OCI-LY1 (cell line): ENCODE measurements at regions not wholly inside any gene's neighbourhood (a gene's known extent, or its start where the extent isn't known, plus 50 kb on each side); places are given as distances from the start of the nearest gene placed in this dataset.

Experiments
- H2AFZ ChIP-seq: fragments of 200-600 bp; sonication (generic), shearing (Covaris generic); 2 replicates; pipeline ENCODE4 v1.6.0; 2014; ENCODE audit warnings: antibody characterized with exemption, mild to moderate bottlenecking, low read length
- H3F3A ChIP-seq: fragments of 200-600 bp; sonication (generic), shearing (Covaris generic); 2 replicates; pipeline ENCODE4 v1.6.0; 2014; ENCODE audit warnings: mild to moderate bottlenecking, antibody characterized with exemption, low read length, moderate library complexity; ENCODE audit not compliant: insufficient read depth
- H3K27ac ChIP-seq: fragments of 200-600 bp; sonication (generic); 2 replicates; pipeline ENCODE4 v1.5.1; 2014; ENCODE audit warnings: low read length, mixed run types, mild to moderate bottlenecking, low read depth; ENCODE audit not compliant: poor library complexity, severe bottlenecking
- H3K27me3 ChIP-seq: fragments of 200-600 bp; sonication (generic); 2 replicates; pipeline ENCODE4 v1.6.0; 2014; ENCODE audit warnings: antibody characterized with exemption, mild to moderate bottlenecking, low read length, moderate library complexity; ENCODE audit not compliant: insufficient read depth
- H3K36me3 ChIP-seq: fragments of 200-600 bp; sonication (generic); 2 replicates; pipeline ENCODE4 v1.6.1; 2014; ENCODE audit warnings: mild to moderate bottlenecking, antibody characterized with exemption, low read length, moderate library complexity, mixed read lengths; ENCODE audit not compliant: insufficient read depth
- H3K4me1 ChIP-seq: fragments of 200-600 bp; sonication (generic); 2 replicates; pipeline ENCODE4 v1.5.1; 2014; ENCODE audit warnings: mild to moderate bottlenecking, low read length, moderate library complexity; ENCODE audit not compliant: insufficient read depth, severe bottlenecking
- H3K4me2 ChIP-seq: fragments of 200-600 bp; sonication (generic), shearing (Covaris generic); 2 replicates; pipeline ENCODE4 v1.6.1; 2014; ENCODE audit warnings: low read length
- H3K4me3 ChIP-seq: fragments of 200-600 bp; sonication (generic); 2 replicates; pipeline ENCODE4 v1.5.1; 2014; ENCODE audit warnings: low read length, low read depth, mild to moderate bottlenecking, mixed read lengths; ENCODE audit not compliant: poor library complexity, severe bottlenecking
- H3K79me2 ChIP-seq: fragments of 200-600 bp; shearing (Covaris generic); 2 replicates; pipeline ENCODE4 v1.6.1; 2016; ENCODE audit warnings: mixed run types, low read length, mixed read lengths; ENCODE audit not compliant: insufficient read depth
- H3K9ac ChIP-seq: fragments of 200-600 bp; sonication (generic), shearing (Covaris generic); 2 replicates; pipeline ENCODE4 v1.6.1; 2014; ENCODE audit warnings: mild to moderate bottlenecking, low read length, mixed read lengths
- H3K9me2 ChIP-seq: fragments of 200-600 bp; sonication (generic), shearing (Covaris generic); 2 replicates; pipeline ENCODE4 v1.6.1; 2014; ENCODE audit warnings: low read depth, mild to moderate bottlenecking, low read length, mixed read lengths
- H3K9me3 ChIP-seq: fragments of 200-600 bp; shearing (Covaris generic); 2 replicates; pipeline ENCODE4 v1.6.1; 2014; ENCODE audit warnings: low read length, mixed read lengths
- H4K20me1 ChIP-seq: fragments of 200-600 bp; sonication (generic), shearing (Covaris generic); 2 replicates; pipeline ENCODE4 v1.6.0; 2016; ENCODE audit warnings: mild to moderate bottlenecking, low read length; ENCODE audit not compliant: insufficient read depth
- EZH2 ChIP-seq: fragments of 200-600 bp; sonication (generic), shearing (Covaris generic); IDR thresholded peaks from 2 replicates; pipeline ENCODE4 v1.8.0; 2017; ENCODE audit warnings: borderline replicate concordance, mixed run types, mild to moderate bottlenecking, antibody characterized with exemption, low read length, moderate library complexity, mixed read lengths
- TF ChIP-seq, protein P1 (sequence below): fragments of 200-600 bp; sonication (generic), shearing (Covaris generic); IDR thresholded peaks from 2 replicates; pipeline ENCODE4 v1.5.1; 2017; ENCODE audit warnings: mild to moderate bottlenecking, antibody characterized with exemption, low read length, moderate library complexity, mixed read lengths

DNA sequence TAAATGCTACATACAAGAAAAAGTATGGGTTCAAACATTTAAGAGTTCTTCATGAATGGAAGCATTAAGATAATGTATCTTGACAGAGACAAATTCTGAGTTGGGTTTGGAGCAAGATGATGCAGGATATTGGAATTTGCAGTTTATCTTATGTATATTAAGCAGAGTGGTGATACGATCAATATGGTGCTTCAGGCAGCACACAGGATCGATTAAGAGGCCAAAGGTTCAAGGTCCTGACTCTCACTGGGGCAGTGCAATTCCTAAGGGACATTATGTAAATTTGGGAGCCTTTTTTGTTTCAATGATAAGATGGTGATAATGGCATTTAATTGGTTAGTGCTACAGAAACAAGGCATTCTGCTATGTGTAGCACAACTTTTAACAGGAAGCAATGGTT is 381.9 kb downstream of the KCNJ3 start:
- H3F3A ChIP-seq: no peaks in the 10 kb centered on the region
- H4K20me1 ChIP-seq: no peaks in the 10 kb centered on the region
- H3K36me3 ChIP-seq: no peaks in the 10 kb centered on the region
- H3K9ac ChIP-seq: no peak overlapping the region
- H3K9me3 ChIP-seq: no peaks in the 10 kb centered on the region
- no peaks in the 10 kb centered on the region for H3K79me2 ChIP-seq
- no peak for TF ChIP-seq EZH2
- TF ChIP-seq, protein P1, sequence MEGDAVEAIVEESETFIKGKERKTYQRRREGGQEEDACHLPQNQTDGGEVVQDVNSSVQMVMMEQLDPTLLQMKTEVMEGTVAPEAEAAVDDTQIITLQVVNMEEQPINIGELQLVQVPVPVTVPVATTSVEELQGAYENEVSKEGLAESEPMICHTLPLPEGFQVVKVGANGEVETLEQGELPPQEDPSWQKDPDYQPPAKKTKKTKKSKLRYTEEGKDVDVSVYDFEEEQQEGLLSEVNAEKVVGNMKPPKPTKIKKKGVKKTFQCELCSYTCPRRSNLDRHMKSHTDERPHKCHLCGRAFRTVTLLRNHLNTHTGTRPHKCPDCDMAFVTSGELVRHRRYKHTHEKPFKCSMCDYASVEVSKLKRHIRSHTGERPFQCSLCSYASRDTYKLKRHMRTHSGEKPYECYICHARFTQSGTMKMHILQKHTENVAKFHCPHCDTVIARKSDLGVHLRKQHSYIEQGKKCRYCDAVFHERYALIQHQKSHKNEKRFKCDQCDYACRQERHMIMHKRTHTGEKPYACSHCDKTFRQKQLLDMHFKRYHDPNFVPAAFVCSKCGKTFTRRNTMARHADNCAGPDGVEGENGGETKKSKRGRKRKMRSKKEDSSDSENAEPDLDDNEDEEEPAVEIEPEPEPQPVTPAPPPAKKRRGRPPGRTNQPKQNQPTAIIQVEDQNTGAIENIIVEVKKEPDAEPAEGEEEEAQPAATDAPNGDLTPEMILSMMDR: no peak
- no peaks in the 10 kb centered on the region for H3K9me2 ChIP-seq
- no peak overlapping the region for H3K4me3 ChIP-seq
- H3K4me1 ChIP-seq: no peaks in the 10 kb centered on the region
- H3K4me2 ChIP-seq: no peak overlapping the region
- H3K27ac ChIP-seq: no peak overlapping the region
- no peak overlapping the region for H2AFZ ChIP-seq
- H3K27me3 ChIP-seq: no peaks in the 10 kb centered on the region

DNA sequence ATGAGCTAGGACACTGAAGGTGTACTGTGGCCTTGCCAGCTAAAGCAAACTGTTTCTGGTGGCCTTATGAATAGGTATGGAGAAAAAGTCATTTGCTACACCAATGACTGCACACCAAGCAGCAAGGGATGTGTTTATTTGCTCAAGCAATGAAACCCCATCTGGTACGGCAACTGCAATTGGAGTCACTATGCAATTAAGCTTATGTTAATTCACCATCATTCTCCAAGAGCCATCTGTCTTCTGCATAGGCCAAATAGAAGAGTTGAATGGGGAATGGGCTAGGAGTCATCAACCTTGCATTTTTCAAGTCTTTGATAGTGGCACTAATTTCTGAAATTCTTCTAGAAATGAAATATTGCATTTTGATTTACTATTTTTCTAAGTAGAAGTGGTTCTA is 372.0 kb downstream of the KCNJ3 start:
- Histone ChIP-seq H3K36me3 (no peaks in the 10 kb centered on the region), H2AFZ (no peak overlapping the region), H3K79me2 (no peaks in the 10 kb centered on the region), H3K4me3 (no peak overlapping the region), H3K9me3 (0 out of 2 replicates have a peak, but pooled peaks cover 3% of the 10 kb centered on the region), H3K27ac (no peak overlapping the region), H3K9ac (no peak overlapping the region), H3K27me3 (no peaks in the 10 kb centered on the region), H4K20me1 (no peaks in the 10 kb centered on the region), H3K4me1 (peaks cover 10% of the 10 kb centered on the region), H3K9me2 (no peaks in the 10 kb centered on the region), H3F3A (no peaks in the 10 kb centered on the region), H3K4me2 (no peak overlapping the region)
- TF ChIP-seq, protein P1: no peak
- no peak for TF ChIP-seq EZH2

DNA sequence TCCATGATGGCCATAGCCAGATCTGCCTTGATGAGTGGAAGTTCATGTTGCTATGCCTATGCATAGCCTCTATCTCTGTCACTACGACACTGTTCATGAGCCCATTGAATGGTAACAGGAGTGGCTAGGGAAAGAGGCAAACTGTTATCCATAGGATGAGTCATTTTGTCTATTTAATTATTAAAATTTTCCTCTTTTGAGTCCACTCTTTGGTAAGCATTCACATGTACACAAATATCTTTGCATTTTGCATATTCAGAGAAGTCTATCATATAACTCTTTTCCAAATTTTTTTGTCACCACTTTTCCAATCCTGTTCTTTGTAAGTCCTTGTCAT is 364.4 kb downstream of the KCNJ3 start:
- no peaks in the 10 kb centered on the region for H3F3A ChIP-seq
- no peak overlapping the region for H3K9ac ChIP-seq
- no peaks in the 10 kb centered on the region for H3K9me2 ChIP-seq
- H3K36me3 ChIP-seq: no peaks in the 10 kb centered on the region
- H3K27me3 ChIP-seq: no peaks in the 10 kb centered on the region
- no peak overlapping the region for H3K27ac ChIP-seq
- no peak overlapping the region for H2AFZ ChIP-seq
- no peak overlapping the region for H3K4me3 ChIP-seq
- no peaks in the 10 kb centered on the region for H4K20me1 ChIP-seq
- H3K4me2 ChIP-seq: no peak overlapping the region
- TF ChIP-seq, protein P1: no peak
- TF ChIP-seq EZH2: no peak
- no peaks in the 10 kb centered on the region for H3K79me2 ChIP-seq
- H3K4me1 ChIP-seq: no peaks in the 10 kb centered on the region
- H3K9me3 ChIP-seq: 0 out of 2 replicates have a peak, but pooled peaks cover 5% of the 10 kb centered on the region
